PFSK-1 (cell line): ENCODE measurements at regions not wholly inside any gene's neighbourhood (a gene's known extent, or its start where the extent isn't known, plus 50 kb on each side); places are given as distances from the start of the nearest gene placed in this dataset.

Experiments
- POLR2AphosphoS5 ChIP-seq: IDR thresholded peaks from 2 replicates; pipeline ENCODE4 v1.6.1; 2012; ENCODE audit warnings: low read depth, mild to moderate bottlenecking, control low read depth, low read length, moderate library complexity
- REST ChIP-seq, 2 experiments: IDR thresholded peaks; 2 replicates each; pipeline versions ENCODE4 v1.6.1 to v1.8.0; 2011 to 2012; ENCODE audit warnings: low read depth in 2 of 2, low read length in 2 of 2, control low read depth in 1 of 2, inconsistent platforms in 1 of 2, mild to moderate bottlenecking in 1 of 2, moderate library complexity in 1 of 2; ENCODE audit not compliant: insufficient read depth in 1 of 2
- SIN3A ChIP-seq: IDR thresholded peaks from 2 replicates; pipeline ENCODE4 v1.6.1; 2012; ENCODE audit warnings: mild to moderate bottlenecking, low read length, moderate library complexity, borderline replicate concordance; ENCODE audit not compliant: insufficient read depth
- TAF1 ChIP-seq: IDR thresholded peaks from 2 replicates; pipeline ENCODE4 v1.6.1; 2012; ENCODE audit warnings: low read length, control low read depth, borderline replicate concordance; ENCODE audit not compliant: insufficient read depth

- no peak for TF ChIP-seq POLR2AphosphoS5
- no peak for TF ChIP-seq SIN3A
- no peak for TF ChIP-seq REST (IDR thresholded peaks at IDR 0.05; ENCODE audit: insufficient read depth in 1 of 2, low read depth in 2 of 2, low read length in 2 of 2)
- no peak for TF ChIP-seq TAF1
These were observed 55.1 kb upstream of the TLR4 start for GRCh38 chr9:117649126-117649525.
